HG02623 (cell line): ENCODE measurements at regions not wholly inside any gene's neighbourhood (a gene's known extent, or its start where the extent isn't known, plus 50 kb on each side); places are given as distances from the start of the nearest gene placed in this dataset.
"Not testable (repeated sequence)": the region's sequence is repeated elsewhere in the genome, so short reads cannot be mapped to it uniquely, and the experiment has no call there.

Experiments used
- ATAC-seq: cut with Tn5 transposase; IDR thresholded peaks from one replicate; pipeline ENCODE4 v1.9.1; 2021; ENCODE audit warnings: moderate library complexity; ENCODE audit not compliant: unreplicated experiment

- ATAC-seq = no peak
Measured at GRCh38 chr2:113341191-113341869, 62.6 kb upstream of the PAX8 start.

DNA sequence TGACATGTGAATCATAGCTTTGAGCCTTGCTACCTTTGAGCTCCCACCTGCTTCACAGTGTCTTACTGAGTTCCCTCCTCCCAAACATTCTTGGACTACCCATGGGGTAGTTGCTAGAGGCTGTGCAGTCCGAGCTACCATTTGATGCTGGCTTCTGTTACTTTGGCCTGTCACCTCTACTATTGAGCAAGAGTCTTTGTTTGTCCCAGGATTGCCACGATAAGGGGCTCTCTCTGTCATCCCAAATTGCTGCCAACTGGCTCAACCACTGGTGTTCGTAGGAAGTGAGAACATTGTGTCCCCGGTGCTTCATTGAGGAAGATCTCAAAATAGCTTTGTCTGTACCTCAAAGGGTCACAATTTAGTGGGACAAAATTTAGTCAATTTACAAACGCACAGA is 59.1 kb upstream of the PAX8 start:
- ATAC-seq = no peak

GRCh38 chr2:113336040-113336439 is 57.3 kb upstream of the PAX8 start:
- ATAC-seq = not testable (repeated sequence)

DNA sequence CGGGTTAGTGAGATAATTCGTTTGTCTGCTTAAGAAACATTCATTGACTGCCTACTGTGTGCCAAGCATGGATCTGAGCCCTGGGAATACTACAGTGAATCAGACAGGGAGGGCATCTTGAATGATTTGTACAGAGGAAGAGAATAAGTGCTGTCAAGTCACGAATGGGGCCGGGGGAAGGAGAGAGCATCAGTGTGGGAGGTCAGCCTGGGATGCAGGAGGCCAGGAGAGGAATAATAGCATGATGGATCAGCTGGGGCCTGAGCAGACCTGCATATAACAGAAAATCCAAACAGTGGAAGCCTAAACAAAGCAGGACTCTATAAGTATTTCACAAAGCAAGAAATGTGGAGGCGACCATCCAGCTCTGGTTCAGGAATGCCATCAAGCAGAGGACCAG is 55.4 kb upstream of the PAX8 start:
- ATAC-seq = no peak

- not testable (repeated sequence) for ATAC-seq
Measured at GRCh38 chr2:113333735-113334134, 55.0 kb upstream of the PAX8 start.

GRCh38 chr2:113330060-113330767 is 51.5 kb upstream of the PAX8 start:
- not testable (repeated sequence) for ATAC-seq

GRCh38 chr2:113328973-113329372 is 50.3 kb upstream of the PAX8 start:
- ATAC-seq = not testable (repeated sequence)

DNA sequence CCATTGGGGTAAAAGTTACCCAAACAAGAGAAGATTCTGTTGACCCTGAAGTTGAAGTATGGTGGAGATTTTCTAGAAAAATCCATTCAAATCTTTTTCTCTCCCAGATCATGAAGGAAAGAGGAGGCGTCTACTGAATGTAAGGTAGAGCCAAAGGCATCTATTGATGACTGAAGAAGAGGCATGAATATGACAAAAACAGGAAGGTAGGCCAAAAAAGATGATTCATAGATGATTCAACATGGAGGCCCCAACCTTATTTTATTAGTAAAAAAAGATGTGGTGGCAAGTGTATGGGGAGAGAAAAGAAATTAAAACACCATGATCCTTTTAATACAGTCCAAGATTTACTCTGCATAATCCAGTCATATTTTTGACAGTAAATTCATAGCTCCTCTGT is 49.9 kb upstream of the PAX8 start:
- not testable (repeated sequence) for ATAC-seq
